IgD-negative memory B cell (primary cell): ENCODE measurements at regions not wholly inside any gene's neighbourhood (a gene's known extent, or its start where the extent isn't known, plus 50 kb on each side); places are given as distances from the start of the nearest gene placed in this dataset.

Source experiments
- H3K27ac Mint-ChIP-seq, 3 donors: one replicate each; pipeline ENCODE4 v1.8.0; 2020 to 2022; ENCODE audit warnings: mild to moderate bottlenecking in 3 of 3, mixed read lengths in 3 of 3, moderate library complexity in 1 of 3
- H3K27me3 Mint-ChIP-seq: one replicate; pipeline ENCODE4 v1.8.0; 2021; ENCODE audit warnings: mixed read lengths
- H3K36me3 Mint-ChIP-seq: one replicate; pipeline ENCODE4 v1.8.0; 2020; ENCODE audit warnings: mild to moderate bottlenecking, mixed read lengths
- H3K4me1 Mint-ChIP-seq, 3 donors: one replicate each; pipeline ENCODE4 v1.8.0; 2020 to 2022; ENCODE audit warnings: mixed read lengths in 3 of 3, mild to moderate bottlenecking in 1 of 3
- H3K4me3 Mint-ChIP-seq, 4 donors: one replicate each; pipeline ENCODE4 v1.8.0; 2020 to 2022; ENCODE audit warnings: mild to moderate bottlenecking in 4 of 4, mixed read lengths in 4 of 4, moderate library complexity in 3 of 4
- H3K9me3 Mint-ChIP-seq, 3 donors: one replicate each; pipeline ENCODE4 v1.8.0; 2020 to 2021; ENCODE audit warnings: mixed read lengths in 3 of 3, mild to moderate bottlenecking in 1 of 3

DNA sequence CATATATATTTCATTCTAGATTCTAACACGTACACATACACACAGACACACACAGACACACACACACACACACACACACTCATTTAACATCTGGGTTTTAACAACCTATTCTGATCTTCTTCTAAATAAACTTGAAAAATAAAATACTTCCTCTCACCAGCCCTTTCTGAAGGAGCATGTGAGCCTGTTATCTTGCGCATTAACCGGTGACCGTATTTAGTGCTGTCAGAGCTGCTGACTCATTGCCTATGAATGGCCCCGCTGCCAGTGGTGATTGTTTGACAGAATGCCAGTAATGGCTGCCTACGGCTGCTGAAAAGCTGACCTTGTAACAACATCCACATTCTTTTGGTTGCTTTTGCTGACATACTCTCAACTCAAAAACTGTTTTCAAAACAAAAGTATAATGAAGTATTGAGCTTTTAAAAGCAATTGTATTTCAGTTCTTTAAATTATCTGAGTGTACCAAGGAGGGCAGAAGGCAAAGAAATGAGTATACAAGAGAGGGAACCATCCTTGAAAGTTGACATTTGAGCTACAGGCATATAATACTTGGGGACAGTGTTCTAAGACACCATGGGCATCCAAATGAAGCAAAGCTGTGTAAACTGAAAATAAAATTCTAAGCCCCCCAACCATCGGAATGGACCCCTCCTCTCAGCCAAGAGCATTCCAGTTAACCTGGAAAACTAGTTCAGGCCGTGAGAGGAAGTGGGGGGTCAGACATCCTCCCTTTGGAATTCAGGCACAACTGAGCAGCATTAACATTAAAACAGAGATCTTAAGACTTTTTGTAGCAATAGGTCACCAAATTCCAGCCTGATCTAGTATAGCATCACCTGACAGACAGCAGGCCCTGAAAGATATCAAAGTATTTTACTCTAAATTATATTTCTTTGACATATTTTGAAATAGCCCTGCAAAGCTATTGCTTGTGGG is 50.2 kb upstream of the DTNA start:
- Mint-ChIP-seq H3K36me3 (no peaks in the 10 kb centered on the region), H3K9me3 (no peaks in the 10 kb centered on the region), H3K27ac (no peak overlapping the region), H3K4me1 (no peaks in the 10 kb centered on the region), H3K27me3 (peaks cover 3% of the 10 kb centered on the region), H3K4me3 (no peak overlapping the region)
